ENCODE measurements at regions not wholly inside any gene's neighbourhood (a gene's known extent, or its start where the extent isn't known, plus 50 kb on each side); places are given as distances from the start of the nearest gene placed in this dataset.
"Not testable (repeated sequence)": the region's sequence is repeated elsewhere in the genome, so short reads cannot be mapped to it uniquely, and the experiment has no call there.

- Histone ChIP-seq H3K27me3 (ENCODE audit: low read depth) (no peaks in the 10 kb centered on the region), H3K27ac (replicated peaks) (no peak overlapping the region), H3K36me3 (no peaks in the 10 kb centered on the region), H3K4me3 (no peak overlapping the region), H3K4me1 (peaks cover 24% of the 10 kb centered on the region), H3K9me3 (replicated peaks) (peaks cover 22% of the 10 kb centered on the region)
- intact Hi-C loops (cut with micrococcal nuclease): no loop called here
- no peak for TF ChIP-seq CTCF (IDR thresholded peaks at IDR 0.05; ENCODE audit: borderline replicate concordance)
- no peak for DNase-seq
These were observed 65.8 kb downstream of the SPIN4 start for GRCh38 chrX:63285375-63285774.

DNA sequence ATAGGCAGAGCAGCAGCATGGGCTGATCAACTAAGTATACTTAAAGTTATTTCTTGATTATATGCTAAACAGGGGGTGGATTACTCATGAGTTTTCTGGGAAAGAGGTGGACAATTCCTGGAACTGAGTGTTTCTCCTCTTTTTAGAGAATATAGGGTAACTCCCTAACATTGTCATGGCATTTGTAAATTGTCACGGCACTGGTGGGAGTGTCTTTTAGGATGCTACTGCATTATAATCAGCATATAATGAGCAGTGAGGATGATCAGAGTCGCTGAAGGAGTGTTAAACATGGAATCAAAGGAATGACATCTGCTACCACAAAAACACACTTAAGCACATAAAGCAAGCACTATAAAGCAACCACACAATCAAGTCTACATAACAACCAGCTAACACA, 66.5 kb downstream of the SPIN4 start:
- H3K4me1 ChIP-seq: peaks cover 24% of the 10 kb centered on the region
- no peaks in the 10 kb centered on the region for H3K36me3 ChIP-seq
- intact Hi-C loops (cut with micrococcal nuclease): no loop called here
- TF ChIP-seq CTCF (IDR thresholded peaks at IDR 0.05; ENCODE audit: borderline replicate concordance): no peak
- H3K4me3 ChIP-seq: no peak overlapping the region
- H3K9me3 ChIP-seq (replicated peaks): peaks cover 22% of the 10 kb centered on the region
- no peaks in the 10 kb centered on the region for H3K27me3 ChIP-seq (ENCODE audit: low read depth)
- H3K27ac ChIP-seq (replicated peaks): no peak overlapping the region
- no peak for DNase-seq

GRCh38 chrX:63283348-63283747, 67.8 kb downstream of the SPIN4 start:
- peaks cover 24% of the 10 kb centered on the region for H3K4me1 ChIP-seq
- H3K27me3 ChIP-seq (ENCODE audit: low read depth): no peaks in the 10 kb centered on the region
- no peak for DNase-seq
- no peaks in the 10 kb centered on the region for H3K36me3 ChIP-seq
- H3K27ac ChIP-seq (replicated peaks): no peak overlapping the region
- peaks cover 22% of the 10 kb centered on the region for H3K9me3 ChIP-seq (replicated peaks)
- no peak overlapping the region for H3K4me3 ChIP-seq
- intact Hi-C loops (cut with micrococcal nuclease): no loop called here
- TF ChIP-seq CTCF (IDR thresholded peaks at IDR 0.05; ENCODE audit: borderline replicate concordance): no peak

GRCh38 chrX:63282828-63283227, 68.3 kb downstream of the SPIN4 start:
- no peak for DNase-seq
- Histone ChIP-seq H3K36me3 (no peaks in the 10 kb centered on the region), H3K27me3 (ENCODE audit: low read depth) (no peaks in the 10 kb centered on the region), H3K9me3 (replicated peaks) (peaks cover 22% of the 10 kb centered on the region), H3K4me3 (no peak overlapping the region), H3K27ac (replicated peaks) (peak overlapping the region; percentile 39), H3K4me1 (peaks cover 24% of the 10 kb centered on the region)
- intact Hi-C loops (cut with micrococcal nuclease): no loop called here
- no peak for TF ChIP-seq CTCF (IDR thresholded peaks at IDR 0.05; ENCODE audit: borderline replicate concordance)

DNA sequence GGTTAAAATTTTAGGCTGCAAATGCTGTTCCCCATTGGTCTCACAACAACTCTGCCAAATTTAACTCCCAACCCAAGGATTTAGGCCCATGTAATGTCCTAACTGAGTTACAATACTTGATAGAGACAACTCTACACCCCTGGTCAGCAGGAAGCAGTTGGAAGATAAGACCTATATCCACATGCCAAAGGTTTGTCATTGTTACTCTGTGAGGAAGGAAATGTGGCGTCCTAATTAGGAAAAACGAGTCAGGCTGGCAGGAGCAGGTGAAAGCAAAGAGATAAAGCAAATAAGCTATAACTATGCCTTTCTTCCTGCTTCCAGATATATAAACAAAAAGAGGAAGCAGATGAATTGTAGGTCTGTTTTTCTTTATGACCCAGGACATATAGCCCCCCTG, 69.1 kb downstream of the SPIN4 start:
- peak overlapping the region; percentile 39 for H3K27ac ChIP-seq (replicated peaks)
- H3K36me3 ChIP-seq: no peaks in the 10 kb centered on the region
- DNase-seq: no peak
- intact Hi-C loops (cut with micrococcal nuclease): no loop called here
- peaks cover 24% of the 10 kb centered on the region for H3K4me1 ChIP-seq
- no peak overlapping the region for H3K4me3 ChIP-seq
- peaks cover 18% of the 10 kb centered on the region for H3K9me3 ChIP-seq (replicated peaks)
- H3K27me3 ChIP-seq (ENCODE audit: low read depth): no peaks in the 10 kb centered on the region
- TF ChIP-seq CTCF (IDR thresholded peaks at IDR 0.05; ENCODE audit: borderline replicate concordance): no peak

DNA sequence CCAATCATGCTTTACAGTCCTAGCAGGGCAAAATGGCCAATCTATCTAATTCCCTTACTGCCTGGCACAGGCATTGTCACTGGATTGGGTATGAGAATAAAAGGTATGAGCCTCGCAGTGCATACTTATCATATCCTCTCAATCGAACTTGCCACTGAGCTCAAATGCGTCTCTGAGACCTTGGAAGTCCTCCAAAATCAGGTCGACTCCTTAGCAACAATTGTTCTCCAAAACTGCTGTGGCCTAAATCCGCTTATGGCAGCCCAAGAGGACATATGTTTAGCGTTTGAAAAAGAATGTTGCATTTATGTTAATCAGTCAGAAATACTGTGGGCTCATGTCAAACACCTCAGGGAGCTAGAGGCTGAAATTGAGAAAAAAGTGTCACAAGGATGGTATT, 69.7 kb downstream of the SPIN4 start:
- H3K27ac ChIP-seq (replicated peaks): peak overlapping the region; percentile 39
- H3K27me3 ChIP-seq (ENCODE audit: low read depth): no peaks in the 10 kb centered on the region
- peaks cover 12% of the 10 kb centered on the region for H3K9me3 ChIP-seq (replicated peaks)
- intact Hi-C loops (cut with micrococcal nuclease): no loop called here
- no peak overlapping the region for H3K4me3 ChIP-seq
- peaks cover 24% of the 10 kb centered on the region for H3K4me1 ChIP-seq
- TF ChIP-seq CTCF (IDR thresholded peaks at IDR 0.05; ENCODE audit: borderline replicate concordance): no peak
- DNase-seq: no peak
- no peaks in the 10 kb centered on the region for H3K36me3 ChIP-seq

DNA sequence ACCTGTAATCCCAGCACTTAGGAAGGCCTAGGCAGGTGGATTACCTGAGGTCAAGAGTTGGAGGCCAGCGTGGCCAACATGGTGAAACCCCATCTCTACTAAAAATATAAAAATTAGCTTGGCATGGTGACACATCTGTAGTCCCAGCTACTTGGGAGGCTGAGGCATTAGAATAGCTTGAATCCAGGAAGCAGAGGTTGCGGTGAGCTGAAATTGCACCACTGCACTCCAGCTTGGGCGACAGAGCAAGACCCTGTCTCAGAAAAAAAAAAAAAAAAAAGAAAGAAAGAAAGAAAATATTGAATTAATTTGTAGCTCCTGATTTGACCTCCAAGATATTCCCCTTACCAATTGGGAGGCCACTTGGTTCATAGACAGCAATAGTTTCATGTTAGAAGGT, 73.7 kb downstream of the SPIN4 start:
- intact Hi-C loops (cut with micrococcal nuclease); H3K36me3 ChIP-seq; H3K27ac ChIP-seq (replicated peaks); H3K4me3 ChIP-seq; H3K27me3 ChIP-seq (ENCODE audit: low read depth); H3K9me3 ChIP-seq (replicated peaks); DNase-seq: not testable (repeated sequence)
- H3K4me1 ChIP-seq: peaks cover 14% of the 10 kb centered on the region

Measured in left ventricle myocardium inferior (tissue), 1 donor.